ENCODE measurements at regions not wholly inside any gene's neighbourhood (a gene's known extent, or its start where the extent isn't known, plus 50 kb on each side); places are given as distances from the start of the nearest gene placed in this dataset.
"Not testable (repeated sequence)": the region's sequence is repeated elsewhere in the genome, so short reads cannot be mapped to it uniquely, and the experiment has no call there.

DNA sequence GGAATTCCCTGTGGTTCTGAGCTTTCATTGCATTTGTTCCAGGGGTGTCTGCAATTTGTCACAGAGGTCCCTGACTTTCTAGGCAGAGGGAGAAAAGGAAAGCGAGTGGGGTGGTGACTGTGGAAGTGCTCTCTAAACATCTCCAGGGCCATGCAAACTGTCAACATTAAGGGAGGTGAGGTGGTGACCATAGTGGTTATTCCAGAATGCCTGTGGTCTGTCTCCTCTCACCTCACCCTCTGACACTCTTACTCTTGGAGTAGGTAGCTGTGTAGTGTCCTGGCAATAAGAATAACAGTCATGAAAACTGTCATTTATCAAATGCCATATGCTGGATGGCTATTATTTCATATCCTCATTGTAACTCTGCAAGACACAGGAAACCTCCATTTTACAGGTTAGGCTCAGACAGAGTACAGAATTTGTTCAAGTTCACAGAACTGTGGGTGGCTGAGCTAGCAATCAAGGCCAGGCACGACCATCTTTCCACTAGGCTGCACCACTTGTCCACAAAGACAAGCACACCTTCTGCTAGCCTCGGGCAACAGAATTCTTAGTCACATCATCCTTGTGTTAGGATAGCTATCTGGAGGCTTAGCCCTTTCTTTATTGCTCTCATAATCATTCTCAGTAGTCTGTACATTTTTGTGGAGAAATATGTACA, 179.4 kb downstream of the CD47 start:
- no peak overlapping the region for H3K4me3 ChIP-seq
- WGBS = 75% methylated on average over 3 of the region's 3 CpGs
- intact Hi-C loops (cut with DNase I) = no loop called here
- H3K36me3 ChIP-seq = no peaks in the 10 kb centered on the region
- no peaks in the 10 kb centered on the region for H3K27me3 ChIP-seq
- no peaks in the 10 kb centered on the region for H3K9me3 ChIP-seq
- DNase-seq (ENCODE audit: extremely low spot score) = no peak
- H3K27ac ChIP-seq (replicated peaks in 1 of 4) = no peak overlapping the region
- H3K4me1 ChIP-seq = peaks cover 0 to 5% (median 0%) of the 10 kb centered on the region in 4 donors
- TF ChIP-seq POLR2A (IDR thresholded peaks at IDR 0.05; ENCODE audit: low read depth) (no peak), EP300 (IDR thresholded peaks at IDR 0.05) (no peak), POLR2AphosphoS5 (IDR thresholded peaks at IDR 0.05) (no peak)
- TF ChIP-seq, protein P1, sequence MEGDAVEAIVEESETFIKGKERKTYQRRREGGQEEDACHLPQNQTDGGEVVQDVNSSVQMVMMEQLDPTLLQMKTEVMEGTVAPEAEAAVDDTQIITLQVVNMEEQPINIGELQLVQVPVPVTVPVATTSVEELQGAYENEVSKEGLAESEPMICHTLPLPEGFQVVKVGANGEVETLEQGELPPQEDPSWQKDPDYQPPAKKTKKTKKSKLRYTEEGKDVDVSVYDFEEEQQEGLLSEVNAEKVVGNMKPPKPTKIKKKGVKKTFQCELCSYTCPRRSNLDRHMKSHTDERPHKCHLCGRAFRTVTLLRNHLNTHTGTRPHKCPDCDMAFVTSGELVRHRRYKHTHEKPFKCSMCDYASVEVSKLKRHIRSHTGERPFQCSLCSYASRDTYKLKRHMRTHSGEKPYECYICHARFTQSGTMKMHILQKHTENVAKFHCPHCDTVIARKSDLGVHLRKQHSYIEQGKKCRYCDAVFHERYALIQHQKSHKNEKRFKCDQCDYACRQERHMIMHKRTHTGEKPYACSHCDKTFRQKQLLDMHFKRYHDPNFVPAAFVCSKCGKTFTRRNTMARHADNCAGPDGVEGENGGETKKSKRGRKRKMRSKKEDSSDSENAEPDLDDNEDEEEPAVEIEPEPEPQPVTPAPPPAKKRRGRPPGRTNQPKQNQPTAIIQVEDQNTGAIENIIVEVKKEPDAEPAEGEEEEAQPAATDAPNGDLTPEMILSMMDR (IDR thresholded peaks at IDR 0.05) = no peak

DNA sequence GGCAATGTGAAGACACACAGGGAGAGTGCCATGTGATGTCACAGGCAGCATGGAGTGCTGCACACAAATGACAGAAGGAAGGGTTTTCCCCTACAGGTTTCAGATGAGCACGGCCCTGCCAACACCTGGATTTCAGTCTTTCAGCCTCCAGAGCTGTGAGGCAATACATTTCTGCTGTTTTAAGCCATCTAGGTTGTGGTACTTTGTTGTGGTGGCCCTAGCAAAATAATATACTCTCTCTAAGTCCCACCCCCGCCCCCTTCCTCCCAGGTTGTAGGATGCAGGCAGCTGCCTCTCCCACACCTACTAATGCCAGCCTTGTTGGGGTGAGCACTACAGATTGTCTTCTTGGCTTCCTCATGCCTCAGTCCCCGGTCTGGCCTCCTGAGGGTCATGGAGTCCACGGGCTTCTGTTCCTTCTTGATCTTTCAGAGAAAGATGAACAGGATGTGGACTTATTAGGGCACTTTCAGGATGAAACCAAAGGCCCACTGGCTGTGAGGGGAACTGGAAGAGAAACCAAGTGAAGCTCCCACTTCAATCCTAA, 180.0 kb downstream of the CD47 start:
- Histone ChIP-seq H3K4me1 (peaks cover 0 to 5% (median 0%) of the 10 kb centered on the region in 4 donors), H3K4me3 (no peak overlapping the region), H3K36me3 (no peaks in the 10 kb centered on the region), H3K27ac (replicated peaks in 1 of 4) (no peak overlapping the region), H3K27me3 (no peaks in the 10 kb centered on the region), H3K9me3 (no peaks in the 10 kb centered on the region)
- WGBS = 57% methylated on average over 3 of the region's 4 CpGs
- intact Hi-C loops (cut with DNase I) = no loop called here
- no peak for TF ChIP-seq POLR2AphosphoS5 (IDR thresholded peaks at IDR 0.05)
- TF ChIP-seq, protein P1 (IDR thresholded peaks at IDR 0.05) = no peak
- no peak for TF ChIP-seq EP300 (IDR thresholded peaks at IDR 0.05)
- TF ChIP-seq POLR2A (IDR thresholded peaks at IDR 0.05; ENCODE audit: low read depth) = no peak
- DNase-seq (ENCODE audit: extremely low spot score) = no peak

DNA sequence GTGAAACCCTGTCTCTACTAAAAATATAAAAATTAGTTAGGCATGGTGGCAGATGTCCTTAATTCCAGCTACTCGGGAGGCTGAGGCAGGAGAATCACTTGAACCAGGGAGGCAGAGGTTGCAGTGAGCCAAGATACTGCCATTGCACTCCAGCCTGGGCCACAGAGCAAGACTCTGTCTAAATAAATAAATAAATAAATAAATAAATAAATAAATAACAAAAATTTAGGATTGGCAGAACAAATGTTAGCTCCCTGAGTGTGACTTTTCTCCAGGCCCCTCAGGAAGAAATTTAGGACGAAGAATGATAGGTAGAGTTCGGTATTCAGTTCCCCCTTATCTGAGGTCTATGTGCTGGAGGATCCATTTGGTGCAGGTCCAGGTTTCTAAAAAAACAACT, 181.2 kb downstream of the CD47 start:
- H3K4me1 ChIP-seq; intact Hi-C loops (cut with DNase I); H3K9me3 ChIP-seq; H3K27me3 ChIP-seq; H3K36me3 ChIP-seq; H3K27ac ChIP-seq (replicated peaks in 1 of 4); DNase-seq (ENCODE audit: extremely low spot score); H3K4me3 ChIP-seq: not testable (repeated sequence)
- WGBS = 62% methylated on average over 3 of the region's 3 CpGs

GRCh38 chr3:107907996-107908395, 182.8 kb downstream of the CD47 start:
- Histone ChIP-seq H3K4me1 (peaks cover 0 to 10% (median 3%) of the 10 kb centered on the region in 4 donors), H3K36me3 (no peaks in the 10 kb centered on the region), H3K27me3 (no peaks in the 10 kb centered on the region), H3K4me3 (no peak overlapping the region), H3K27ac (replicated peaks in 1 of 4) (no peak overlapping the region), H3K9me3 (no peaks in the 10 kb centered on the region)
- no peak for TF ChIP-seq POLR2A (IDR thresholded peaks at IDR 0.05; ENCODE audit: low read depth)
- no peak for TF ChIP-seq EP300 (IDR thresholded peaks at IDR 0.05)
- TF ChIP-seq, protein P1 (IDR thresholded peaks at IDR 0.05) = no peak
- no peak for TF ChIP-seq POLR2AphosphoS5 (IDR thresholded peaks at IDR 0.05)
- DNase-seq (ENCODE audit: extremely low spot score) = no peak
- intact Hi-C loops (cut with DNase I) = no loop called here

DNA sequence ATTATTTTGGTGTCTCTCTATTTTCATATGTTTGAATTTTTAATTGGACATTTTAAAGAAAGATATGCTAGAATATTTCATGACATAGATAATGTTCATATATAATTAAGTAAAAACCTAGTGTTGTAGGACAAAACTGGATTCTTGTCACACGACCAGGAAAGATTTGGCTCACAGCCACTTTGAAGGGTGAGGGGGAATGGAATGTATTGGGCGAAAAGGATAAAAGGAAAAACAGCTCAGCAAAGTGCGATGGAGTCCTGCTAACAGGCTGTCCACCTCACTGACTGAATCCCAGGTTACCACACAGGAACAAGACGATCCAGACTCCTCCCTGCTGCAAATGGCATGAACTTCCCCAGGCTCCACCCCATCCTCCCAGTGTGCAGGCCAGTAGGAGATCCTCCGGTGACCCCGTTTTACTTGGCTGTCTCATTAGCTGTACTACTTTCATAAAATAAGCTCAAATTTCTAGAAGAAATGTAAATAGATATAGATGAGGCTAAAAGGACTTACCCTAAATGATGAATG, 186.2 kb downstream of the CD47 start:
- Histone ChIP-seq H3K4me1 (peaks cover 0 to 7% (median 3%) of the 10 kb centered on the region in 4 donors), H3K9me3 (no peaks in the 10 kb centered on the region), H3K36me3 (no peaks in the 10 kb centered on the region), H3K27me3 (no peaks in the 10 kb centered on the region), H3K4me3 (no peak overlapping the region), H3K27ac (replicated peaks in 1 of 4) (no peak overlapping the region)
- WGBS = 42% methylated on average over 6 of the region's 6 CpGs
- TF ChIP-seq POLR2A (IDR thresholded peaks at IDR 0.05; ENCODE audit: low read depth) (no peak), EP300 (IDR thresholded peaks at IDR 0.05) (no peak), POLR2AphosphoS5 (IDR thresholded peaks at IDR 0.05) (no peak)
- TF ChIP-seq, protein P1 (IDR thresholded peaks at IDR 0.05) = no peak
- no peak for DNase-seq (ENCODE audit: extremely low spot score)
- intact Hi-C loops (cut with DNase I) = no loop called here

Measured in esophagus muscularis mucosa (tissue), 4 donors.